Testis (tissue), 2 donors: ENCODE measurements at regions not wholly inside any gene's neighbourhood (a gene's known extent, or its start where the extent isn't known, plus 50 kb on each side); places are given as distances from the start of the nearest gene placed in this dataset.
A peak's percentile ranks its signal among the peaks of the same experiment; 100 is the strongest.

ENCODE experiments used
- DNase-seq: peaks from one replicate; pipeline ENCODE4 v3.0.0-alpha.2; 2019
- H3K27ac ChIP-seq, 2 donors: fragments of 200-600 bp; sonication (generic); one replicate each; pipeline ENCODE4 v1.5.1; 2019
- H3K27me3 ChIP-seq: fragments of 200-600 bp; sonication (generic); one replicate; pipeline ENCODE4 v1.5.1; 2019
- H3K36me3 ChIP-seq: fragments of 200-600 bp; sonication (generic); one replicate; pipeline ENCODE4 v1.5.1; 2017; ENCODE audit warnings: low read depth; ENCODE audit errors: missing control alignments
- H3K4me1 ChIP-seq: fragments of 200-600 bp; sonication (generic); one replicate; pipeline ENCODE4 v1.5.1; 2019
- H3K4me3 ChIP-seq, 2 donors: fragments of 200-600 bp; sonication (generic); one replicate each; pipeline ENCODE4 v1.5.1; 2017 to 2019
- H3K9me3 ChIP-seq: fragments of 200-600 bp; sonication (generic); one replicate; pipeline ENCODE4 v1.5.1; 2017
- POLR2A ChIP-seq: fragments of 450-650 bp; IDR thresholded peaks from one replicate; pipeline ENCODE4 v1.6.1; 2017; ENCODE audit warnings: antibody characterized with exemption, mild to moderate bottlenecking, moderate library complexity
- WGBS, 2 donors: methylation state at CpG; one replicate each; pipeline ENCODE4 v1.1.5; 2018; 5-methylcytosine and 5-hydroxymethylcytosine counted together
- intact Hi-C: fragments of 100-400 bp; cut with DNase I; formaldehyde crosslinking; loops from one replicate; pipeline ENCODE4 v1.15.1; 2023; ENCODE audit warnings: low total_unique reads
- TF ChIP-seq, protein P1 (sequence below), 3 experiments: fragments of 450-650 bp in 2 of 3; fragments of 200-600 bp in 1 of 3; sonication (generic) in 1 of 3; IDR thresholded peaks; one replicate each; pipeline ENCODE4 v1.5.1; 2016 to 2019; ENCODE audit warnings: antibody characterized with exemption in 3 of 3, mild to moderate bottlenecking in 2 of 3, moderate library complexity in 1 of 3

DNA sequence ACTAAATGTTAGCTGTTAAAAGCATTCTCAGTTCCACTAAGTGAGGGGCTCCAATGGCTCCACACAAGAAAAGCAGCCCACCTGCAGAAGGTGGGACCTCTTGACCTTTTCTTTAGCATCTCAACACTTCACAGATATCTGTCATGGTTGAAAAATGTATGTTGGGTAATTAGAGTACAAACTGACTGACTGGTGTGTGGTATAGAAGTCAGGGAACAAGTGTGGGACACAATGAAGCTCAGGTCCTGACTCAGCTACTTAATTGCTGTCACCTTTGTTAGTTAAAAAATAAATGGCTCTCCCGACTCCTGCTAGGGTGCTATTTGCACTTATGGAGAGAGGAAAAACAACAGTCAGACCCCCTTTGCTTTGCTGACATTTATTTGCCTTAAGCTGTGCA, 299.0 kb downstream of the TTC6 start:
- DNase-seq = no peak
- no peaks in the 10 kb centered on the region for H3K27me3 ChIP-seq
- intact Hi-C loops = no loop called here
- TF ChIP-seq, protein P1, sequence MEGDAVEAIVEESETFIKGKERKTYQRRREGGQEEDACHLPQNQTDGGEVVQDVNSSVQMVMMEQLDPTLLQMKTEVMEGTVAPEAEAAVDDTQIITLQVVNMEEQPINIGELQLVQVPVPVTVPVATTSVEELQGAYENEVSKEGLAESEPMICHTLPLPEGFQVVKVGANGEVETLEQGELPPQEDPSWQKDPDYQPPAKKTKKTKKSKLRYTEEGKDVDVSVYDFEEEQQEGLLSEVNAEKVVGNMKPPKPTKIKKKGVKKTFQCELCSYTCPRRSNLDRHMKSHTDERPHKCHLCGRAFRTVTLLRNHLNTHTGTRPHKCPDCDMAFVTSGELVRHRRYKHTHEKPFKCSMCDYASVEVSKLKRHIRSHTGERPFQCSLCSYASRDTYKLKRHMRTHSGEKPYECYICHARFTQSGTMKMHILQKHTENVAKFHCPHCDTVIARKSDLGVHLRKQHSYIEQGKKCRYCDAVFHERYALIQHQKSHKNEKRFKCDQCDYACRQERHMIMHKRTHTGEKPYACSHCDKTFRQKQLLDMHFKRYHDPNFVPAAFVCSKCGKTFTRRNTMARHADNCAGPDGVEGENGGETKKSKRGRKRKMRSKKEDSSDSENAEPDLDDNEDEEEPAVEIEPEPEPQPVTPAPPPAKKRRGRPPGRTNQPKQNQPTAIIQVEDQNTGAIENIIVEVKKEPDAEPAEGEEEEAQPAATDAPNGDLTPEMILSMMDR (IDR thresholded peaks at IDR 0.05) = no peak
- TF ChIP-seq POLR2A = no peak
- no peaks in the 10 kb centered on the region for H3K36me3 ChIP-seq
- 57 to 68% methylated on average over 1 of the region's 1 CpG for WGBS, 2 donors
- no peaks in the 10 kb centered on the region for H3K9me3 ChIP-seq
- H3K27ac ChIP-seq = no peak overlapping the region
- no peaks in the 10 kb centered on the region for H3K4me1 ChIP-seq
- H3K4me3 ChIP-seq = no peak overlapping the region

DNA sequence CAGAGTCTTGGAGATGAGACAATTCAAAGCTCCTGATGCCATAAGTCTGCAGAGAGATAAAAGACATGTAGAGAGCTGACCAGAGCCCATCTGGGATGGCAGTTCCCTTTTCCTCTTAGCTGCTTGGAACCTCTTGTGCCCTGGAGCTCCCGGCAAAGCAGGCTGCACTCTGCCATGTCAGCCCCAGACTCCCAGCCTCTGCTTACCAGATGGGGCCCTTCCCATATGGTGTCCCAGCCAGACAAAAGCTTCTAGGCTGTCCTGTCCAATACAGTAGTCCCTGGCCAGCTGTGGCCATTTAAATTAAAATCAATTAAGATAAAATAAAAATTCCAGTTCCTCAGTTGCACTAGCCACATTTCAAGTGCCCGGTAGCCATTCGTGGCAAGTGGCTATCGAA, 303.9 kb downstream of the TTC6 start:
- Histone ChIP-seq H3K4me1 (no peaks in the 10 kb centered on the region), H3K9me3 (no peaks in the 10 kb centered on the region), H3K27ac (no peak overlapping the region), H3K4me3 (no peak overlapping the region), H3K27me3 (no peaks in the 10 kb centered on the region), H3K36me3 (no peaks in the 10 kb centered on the region)
- TF ChIP-seq POLR2A = no peak
- TF ChIP-seq, protein P1 (IDR thresholded peaks at IDR 0.05) = no peak
- DNase-seq = no peak
- 91 to 97% methylated on average over 4 of the region's 4 CpGs for WGBS, 2 donors
- intact Hi-C loops = no loop called here

DNA sequence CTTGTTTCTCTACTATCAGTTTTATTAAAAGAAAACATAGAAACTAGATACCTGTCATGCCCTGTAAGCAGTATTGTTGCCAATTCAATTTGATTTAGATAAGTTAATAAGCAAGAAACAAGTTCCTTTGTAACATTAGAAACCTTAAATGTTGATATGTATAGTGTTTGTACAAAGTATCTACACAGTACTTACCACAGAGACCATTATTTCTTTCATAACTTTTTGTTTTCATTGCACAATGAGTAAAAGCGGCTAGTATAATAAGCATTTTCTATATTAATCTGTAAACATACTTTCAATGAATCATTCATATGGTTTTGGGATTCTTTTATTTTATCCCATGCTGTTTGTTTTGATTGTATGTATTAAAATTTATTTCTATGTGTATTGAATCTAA, 305.1 kb downstream of the TTC6 start:
- intact Hi-C loops = no loop called here
- WGBS, 2 donors = 88 to 89% methylated on average over 1 of the region's 1 CpG
- no peak overlapping the region for H3K27ac ChIP-seq

DNA sequence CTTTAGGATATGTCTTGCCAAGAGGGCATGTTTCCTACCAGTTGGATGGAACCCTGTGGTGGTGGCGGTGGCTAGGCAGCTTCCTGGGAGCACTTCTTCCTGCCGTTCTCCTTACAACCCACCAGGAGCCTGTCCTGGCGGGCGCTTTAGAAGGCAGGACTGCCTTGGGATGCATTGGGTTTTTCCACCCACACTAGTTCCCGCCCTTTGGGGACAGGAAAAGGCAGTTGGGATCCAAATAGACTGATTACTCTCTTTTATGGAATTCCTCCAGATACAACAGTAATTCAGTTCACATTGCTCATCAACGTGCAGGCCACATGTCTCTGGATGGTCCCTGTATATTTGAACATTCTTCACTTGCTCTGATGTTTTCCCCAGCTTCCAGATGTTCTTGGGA, 305.7 kb upstream of the SSTR1 start:
- no peak for DNase-seq
- Histone ChIP-seq H3K9me3 (no peaks in the 10 kb centered on the region), H3K27me3 (no peaks in the 10 kb centered on the region), H3K36me3 (no peaks in the 10 kb centered on the region), H3K4me1 (no peaks in the 10 kb centered on the region), H3K27ac (no peak overlapping the region), H3K4me3 (no peak overlapping the region)
- intact Hi-C loops = no loop called here
- 50 to 62% methylated on average over 6 of the region's 6 CpGs for WGBS, 2 donors
- TF ChIP-seq POLR2A = no peak
- TF ChIP-seq, protein P1 (IDR thresholded peaks at IDR 0.05) = no peak

More for the DNA sequence above, 305.1 kb downstream of the TTC6 start:
- DNase-seq = no peak
- Histone ChIP-seq H3K4me1 (no peaks in the 10 kb centered on the region), H3K27me3 (no peaks in the 10 kb centered on the region), H3K4me3 (no peak overlapping the region), H3K9me3 (no peaks in the 10 kb centered on the region), H3K36me3 (no peaks in the 10 kb centered on the region)
- TF ChIP-seq POLR2A = no peak
- TF ChIP-seq, protein P1 (IDR thresholded peaks at IDR 0.05) = no peak

DNA sequence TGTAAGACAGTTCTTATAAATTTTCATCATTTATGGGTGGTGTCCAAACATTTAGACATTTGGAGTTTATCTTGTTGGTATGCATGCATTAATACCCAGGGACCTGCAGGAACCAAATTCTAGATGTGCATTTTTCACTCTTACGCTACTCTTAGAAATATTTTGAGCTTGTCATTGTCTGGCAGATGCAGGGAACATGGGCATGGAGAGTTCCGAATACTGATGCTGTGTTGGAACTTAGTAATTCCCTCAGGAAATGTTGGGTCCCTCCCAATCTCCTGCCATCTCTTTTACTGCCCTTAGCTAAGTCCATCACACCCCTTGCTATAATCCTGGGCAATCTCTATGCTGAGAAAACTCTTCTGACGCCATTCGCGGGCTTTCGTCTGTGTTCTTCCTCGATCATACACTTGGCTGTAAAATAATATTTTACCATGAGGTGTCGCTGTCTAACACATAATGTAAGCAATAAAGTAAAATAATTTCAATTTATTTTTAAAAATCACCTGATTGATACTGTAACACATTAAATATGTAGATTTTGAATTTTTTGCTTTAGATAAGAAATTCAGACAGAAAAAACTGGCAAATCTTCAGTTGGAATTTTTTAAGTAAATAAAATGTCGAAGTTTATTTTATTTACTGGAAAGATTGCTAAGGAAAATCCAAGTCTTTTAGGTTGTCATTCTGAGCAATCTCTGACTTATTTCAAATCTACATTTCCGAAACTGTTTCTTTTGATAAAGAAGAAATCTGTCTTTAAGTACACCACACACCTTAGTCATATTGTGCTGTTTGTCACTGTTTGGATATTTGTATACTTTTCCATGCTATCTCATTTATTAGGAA, 304.1 kb upstream of the SSTR1 start:
- no peaks in the 10 kb centered on the region for H3K4me1 ChIP-seq
- no peak for DNase-seq
- H3K27ac ChIP-seq = no peak overlapping the region
- H3K36me3 ChIP-seq = no peaks in the 10 kb centered on the region
- no peak for TF ChIP-seq POLR2A
- TF ChIP-seq, protein P1 (IDR thresholded peaks at IDR 0.05) = peak in 2 of 3 experiments; percentile 38 to 52
- no peaks in the 10 kb centered on the region for H3K9me3 ChIP-seq
- H3K27me3 ChIP-seq = no peaks in the 10 kb centered on the region
- intact Hi-C loops = no loop called here
- 36 to 48% methylated on average over 10 of the region's 10 CpGs for whole genome bisulfite sequencing, 2 donors
- no peak overlapping the region for H3K4me3 ChIP-seq
